Nephron (organoid): ENCODE measurements at regions not wholly inside any gene's neighbourhood (a gene's known extent, or its start where the extent isn't known, plus 50 kb on each side); places are given as distances from the start of the nearest gene placed in this dataset.

Experiments
- H3K27ac Mint-ChIP-seq, 3 experiments: 2 replicates each; pipeline ENCODE4 v1.8.0; 2020; ENCODE audit warnings: mixed read lengths in 3 of 3, mild to moderate bottlenecking in 2 of 3, moderate library complexity in 1 of 3
- H3K27me3 Mint-ChIP-seq: 2 replicates; pipeline ENCODE4 v1.8.0; 2021; ENCODE audit warnings: low read depth, mild to moderate bottlenecking, moderate library complexity, mixed read lengths
- H3K36me3 Mint-ChIP-seq: 2 replicates; pipeline ENCODE4 v1.8.0; 2020; ENCODE audit warnings: low read depth, mixed read lengths
- H3K4me1 Mint-ChIP-seq: 2 replicates; pipeline ENCODE4 v1.8.0; 2020; ENCODE audit warnings: mixed read lengths
- H3K4me3 Mint-ChIP-seq, 3 experiments: 2 replicates each; pipeline ENCODE4 v1.8.0; 2020; ENCODE audit warnings: mild to moderate bottlenecking in 3 of 3, mixed read lengths in 3 of 3, moderate library complexity in 2 of 3
- H3K9me3 Mint-ChIP-seq: 2 replicates; pipeline ENCODE4 v1.8.0; 2020; ENCODE audit warnings: mixed read lengths
- TF ChIP-seq, protein P1 (sequence below), 3 experiments: fragments of 200-600 bp; sonication (generic); IDR thresholded peaks; one replicate each; pipeline ENCODE4 v1.5.0; 2021; ENCODE audit warnings: antibody characterized with exemption in 3 of 3; ENCODE audit not compliant: unreplicated experiment in 3 of 3

DNA sequence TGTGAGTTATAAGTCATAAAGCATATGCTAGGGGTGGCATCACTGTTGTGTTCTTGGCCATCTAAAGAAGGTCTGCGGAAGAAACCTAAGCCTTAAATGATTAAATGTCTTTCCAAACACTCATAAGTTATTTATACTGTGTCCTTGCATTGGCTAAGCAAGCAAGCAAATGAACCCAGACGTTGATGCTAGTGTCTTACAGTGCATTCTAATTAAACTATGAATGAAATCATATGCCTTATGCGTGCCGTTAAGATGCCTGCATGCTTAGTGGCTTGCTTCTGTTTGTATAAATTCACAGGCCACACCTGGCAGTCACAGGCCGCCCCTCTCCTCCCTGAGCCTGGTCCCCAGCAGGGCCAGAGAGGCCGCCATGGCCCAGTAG is 49.9 kb downstream of the RIN2 start:
- Mint-ChIP-seq H3K27ac (peak overlapping the region in 2 of 3 experiments; percentile 28 to 76), H3K4me3 (no peak overlapping the region), H3K36me3 (peaks cover 70% of the 10 kb centered on the region), H3K9me3 (peaks cover 21% of the 10 kb centered on the region), H3K27me3 (no peaks in the 10 kb centered on the region), H3K4me1 (peaks cover 15% of the 10 kb centered on the region)
- TF ChIP-seq, protein P1, sequence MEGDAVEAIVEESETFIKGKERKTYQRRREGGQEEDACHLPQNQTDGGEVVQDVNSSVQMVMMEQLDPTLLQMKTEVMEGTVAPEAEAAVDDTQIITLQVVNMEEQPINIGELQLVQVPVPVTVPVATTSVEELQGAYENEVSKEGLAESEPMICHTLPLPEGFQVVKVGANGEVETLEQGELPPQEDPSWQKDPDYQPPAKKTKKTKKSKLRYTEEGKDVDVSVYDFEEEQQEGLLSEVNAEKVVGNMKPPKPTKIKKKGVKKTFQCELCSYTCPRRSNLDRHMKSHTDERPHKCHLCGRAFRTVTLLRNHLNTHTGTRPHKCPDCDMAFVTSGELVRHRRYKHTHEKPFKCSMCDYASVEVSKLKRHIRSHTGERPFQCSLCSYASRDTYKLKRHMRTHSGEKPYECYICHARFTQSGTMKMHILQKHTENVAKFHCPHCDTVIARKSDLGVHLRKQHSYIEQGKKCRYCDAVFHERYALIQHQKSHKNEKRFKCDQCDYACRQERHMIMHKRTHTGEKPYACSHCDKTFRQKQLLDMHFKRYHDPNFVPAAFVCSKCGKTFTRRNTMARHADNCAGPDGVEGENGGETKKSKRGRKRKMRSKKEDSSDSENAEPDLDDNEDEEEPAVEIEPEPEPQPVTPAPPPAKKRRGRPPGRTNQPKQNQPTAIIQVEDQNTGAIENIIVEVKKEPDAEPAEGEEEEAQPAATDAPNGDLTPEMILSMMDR (IDR thresholded peaks at IDR 0.05; ENCODE audit: unreplicated experiment in 3 of 3): no peak

DNA sequence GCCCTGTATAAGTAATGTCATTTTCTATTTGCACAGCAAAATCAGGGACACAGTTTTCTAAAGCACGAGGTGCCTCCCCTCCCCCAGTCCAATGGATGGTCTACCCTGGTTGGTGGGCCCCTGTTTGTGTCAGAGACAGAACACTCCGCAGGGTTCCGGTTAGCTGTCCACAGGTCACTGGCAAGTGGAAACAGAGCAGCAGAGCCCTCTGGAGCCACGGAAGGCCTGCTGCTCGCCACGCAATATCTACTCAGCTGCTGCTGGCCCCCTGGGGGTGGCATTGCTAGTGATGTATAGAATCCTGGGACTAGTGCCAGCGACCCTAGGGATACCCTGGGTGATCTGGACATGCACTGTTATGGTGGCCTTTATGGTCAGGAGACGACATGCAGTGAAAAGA is 50.4 kb downstream of the RIN2 start:
- peaks cover 19% of the 10 kb centered on the region for H3K4me1 Mint-ChIP-seq
- no peak overlapping the region for H3K4me3 Mint-ChIP-seq
- peaks cover 16% of the 10 kb centered on the region for H3K9me3 Mint-ChIP-seq
- no peak overlapping the region for H3K27ac Mint-ChIP-seq
- peaks cover 68% of the 10 kb centered on the region for H3K36me3 Mint-ChIP-seq
- no peaks in the 10 kb centered on the region for H3K27me3 Mint-ChIP-seq
- TF ChIP-seq, protein P1 (IDR thresholded peaks at IDR 0.05; ENCODE audit: unreplicated experiment in 3 of 3): no peak

DNA sequence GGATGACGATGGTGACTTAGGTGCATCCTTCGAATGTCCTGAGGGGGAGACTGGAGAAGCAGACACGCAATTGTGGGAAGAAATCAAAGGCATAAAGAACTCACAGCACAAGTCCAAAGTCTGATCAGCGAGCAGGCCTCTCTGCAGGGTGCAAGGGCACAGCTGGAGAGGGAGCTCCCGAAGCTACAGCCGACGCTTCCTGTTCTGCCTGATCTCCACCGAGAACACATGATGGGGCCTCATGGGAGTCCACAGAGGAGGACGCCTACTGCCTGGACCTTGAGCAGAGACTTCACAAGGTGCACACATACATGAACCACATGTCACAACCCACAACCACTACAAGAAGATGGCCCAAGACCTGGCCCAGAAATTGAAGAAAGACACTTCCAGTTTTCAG is 51.4 kb downstream of the RIN2 start:
- Mint-ChIP-seq H3K27ac (peak overlapping the region in 1 of 3 experiments; percentile 41), H3K27me3 (no peaks in the 10 kb centered on the region), H3K36me3 (peaks cover 58% of the 10 kb centered on the region), H3K4me1 (peaks cover 24% of the 10 kb centered on the region), H3K4me3 (no peak overlapping the region), H3K9me3 (peaks cover 8% of the 10 kb centered on the region)
- TF ChIP-seq, protein P1 (IDR thresholded peaks at IDR 0.05; ENCODE audit: unreplicated experiment in 3 of 3): no peak

DNA sequence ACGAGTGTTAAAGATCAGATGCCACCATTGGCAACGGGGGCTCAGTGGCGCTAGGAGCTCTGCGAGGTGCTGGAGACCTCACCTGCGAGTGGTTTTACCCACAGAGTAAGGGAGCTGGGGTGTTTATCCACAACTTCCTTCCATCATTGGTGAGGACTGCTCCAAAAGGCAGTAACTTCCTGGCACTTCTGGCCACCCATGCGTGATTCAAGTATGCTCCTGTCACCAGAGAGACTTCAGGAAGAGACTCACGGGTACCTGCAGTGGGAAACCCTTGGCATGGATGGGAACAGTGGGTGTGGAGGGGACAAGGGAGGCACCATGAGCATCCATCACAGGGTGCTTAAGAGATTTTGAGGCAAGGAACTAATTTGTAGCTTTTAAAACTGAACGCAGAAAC is 53.2 kb downstream of the RIN2 start:
- Mint-ChIP-seq H3K27me3 (no peaks in the 10 kb centered on the region), H3K36me3 (peaks cover 48% of the 10 kb centered on the region), H3K9me3 (peaks cover 3% of the 10 kb centered on the region), H3K27ac (no peak overlapping the region), H3K4me3 (no peak overlapping the region), H3K4me1 (peaks cover 34% of the 10 kb centered on the region)
- TF ChIP-seq, protein P1 (IDR thresholded peaks at IDR 0.05; ENCODE audit: unreplicated experiment in 3 of 3): no peak

DNA sequence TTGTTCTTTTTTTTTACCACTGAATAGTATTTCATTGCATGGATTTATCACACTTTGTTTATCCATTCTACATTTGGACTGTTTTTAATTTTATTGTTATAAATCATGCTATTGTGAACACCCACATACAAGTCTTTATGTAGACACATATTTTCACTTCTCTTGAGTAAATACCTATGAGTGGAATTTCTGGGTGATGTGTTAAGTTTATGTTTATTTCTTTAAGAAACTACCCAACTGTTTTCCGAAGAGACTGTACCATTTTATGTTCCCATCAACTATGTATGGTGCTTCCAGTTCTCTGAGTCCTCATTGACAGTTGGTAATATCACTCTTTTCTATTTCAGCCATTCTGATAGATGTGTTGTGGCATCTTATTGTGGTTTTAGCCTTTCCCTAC is 54.0 kb downstream of the RIN2 start:
- Mint-ChIP-seq H3K9me3 (no peaks in the 10 kb centered on the region), H3K27me3 (no peaks in the 10 kb centered on the region), H3K4me1 (peaks cover 30% of the 10 kb centered on the region), H3K27ac (no peak overlapping the region), H3K36me3 (peaks cover 49% of the 10 kb centered on the region), H3K4me3 (no peak overlapping the region)
- TF ChIP-seq, protein P1 (IDR thresholded peaks at IDR 0.05; ENCODE audit: unreplicated experiment in 3 of 3): no peak

DNA sequence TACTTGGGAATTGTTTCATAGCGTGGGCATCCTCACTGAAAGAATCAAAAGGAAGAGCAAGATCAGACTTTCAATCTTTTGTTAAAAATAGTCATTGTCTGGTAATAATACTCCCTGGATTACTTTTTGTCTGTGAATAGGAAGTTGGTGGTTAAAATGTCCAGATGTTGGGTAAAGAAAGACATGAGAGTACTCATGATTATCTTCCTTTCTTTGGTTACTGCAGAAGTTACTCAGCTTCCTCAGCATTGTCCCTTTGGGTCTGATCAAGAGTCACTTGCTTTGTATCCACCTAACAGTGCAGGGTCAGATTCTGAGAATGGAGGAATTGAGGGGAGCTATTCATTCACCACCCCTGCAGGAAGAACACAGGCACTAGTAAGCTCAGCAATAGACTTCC is 54.6 kb downstream of the RIN2 start:
- Mint-ChIP-seq H3K4me3 (no peak overlapping the region), H3K27me3 (no peaks in the 10 kb centered on the region), H3K9me3 (no peaks in the 10 kb centered on the region), H3K36me3 (peaks cover 49% of the 10 kb centered on the region), H3K4me1 (peaks cover 24% of the 10 kb centered on the region), H3K27ac (no peak overlapping the region)
- TF ChIP-seq, protein P1 (IDR thresholded peaks at IDR 0.05; ENCODE audit: unreplicated experiment in 3 of 3): no peak
